ENCODE measurements at regions not wholly inside any gene's neighbourhood (a gene's known extent, or its start where the extent isn't known, plus 50 kb on each side); places are given as distances from the start of the nearest gene placed in this dataset.

DNA sequence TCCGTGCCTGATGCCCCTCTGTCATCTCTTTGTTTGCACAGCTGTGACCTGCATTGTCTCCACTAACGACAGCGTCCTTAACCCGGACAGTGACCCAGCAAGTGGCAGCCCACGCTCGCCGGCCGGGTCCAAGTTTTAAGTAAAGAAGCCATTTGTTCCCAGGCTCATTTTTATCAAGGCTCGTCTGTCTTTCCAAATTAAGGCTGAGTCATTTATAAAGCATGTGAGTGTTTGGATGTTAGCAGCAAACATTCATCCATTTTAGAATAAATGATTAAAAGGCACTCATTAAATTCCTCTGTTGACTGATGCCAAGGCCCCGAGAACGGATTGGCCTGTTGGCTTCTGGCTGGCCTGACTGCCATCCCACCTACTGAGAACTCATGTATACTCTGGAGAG is 514.5 kb downstream of the NPHP4 start:
- TF ChIP-seq REST (IDR thresholded peaks at IDR 0.05; ENCODE audit: insufficient read depth in 1 of 2, low read depth in 2 of 2, low read length in 2 of 2) = no peak
- no peak for TF ChIP-seq FOXP2 (optimal IDR thresholded peaks at IDR 0.05; ENCODE audit: borderline replicate concordance, extremely low read depth, extremely low read length, insufficient read depth)
- no peak for TF ChIP-seq POLR2AphosphoS5 (IDR thresholded peaks at IDR 0.05; ENCODE audit: low read depth, low read length)
- TF ChIP-seq TAF1 (IDR thresholded peaks at IDR 0.05; ENCODE audit: borderline replicate concordance, insufficient read depth, low read length) = no peak
- TF ChIP-seq SIN3A (IDR thresholded peaks at IDR 0.05; ENCODE audit: borderline replicate concordance, insufficient read depth, low read length) = no peak

GRCh38 chr1:5475572-5475971 is 516.7 kb downstream of the NPHP4 start:
- TF ChIP-seq SIN3A (IDR thresholded peaks at IDR 0.05; ENCODE audit: borderline replicate concordance, insufficient read depth, low read length) (no peak), REST (IDR thresholded peaks at IDR 0.05; ENCODE audit: insufficient read depth in 1 of 2, low read depth in 2 of 2, low read length in 2 of 2) (no peak), FOXP2 (optimal IDR thresholded peaks at IDR 0.05; ENCODE audit: borderline replicate concordance, extremely low read depth, extremely low read length, insufficient read depth) (no peak), POLR2AphosphoS5 (IDR thresholded peaks at IDR 0.05; ENCODE audit: low read depth, low read length) (no peak), TAF1 (IDR thresholded peaks at IDR 0.05; ENCODE audit: borderline replicate concordance, insufficient read depth, low read length) (no peak)

DNA sequence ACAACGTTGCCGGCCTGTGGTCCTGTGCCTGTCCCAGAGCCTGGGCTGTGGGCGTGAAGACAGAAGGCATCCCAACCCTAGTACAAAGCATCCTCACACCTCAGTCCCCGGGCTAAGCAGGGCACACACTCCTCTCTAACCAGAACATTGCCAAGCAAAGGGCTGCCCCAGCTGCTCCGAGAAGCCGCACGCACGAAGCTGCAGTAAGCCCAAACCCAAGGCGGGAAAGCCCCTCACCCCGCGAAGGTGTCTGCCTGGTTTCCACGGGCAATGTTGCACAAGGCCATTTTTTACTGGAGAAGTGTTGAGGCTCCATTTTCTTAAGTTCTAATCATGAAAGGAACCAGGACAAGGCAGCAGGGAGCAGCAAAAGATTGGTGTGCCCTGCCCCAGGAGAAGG is 519.0 kb downstream of the NPHP4 start:
- no peak for TF ChIP-seq TAF1 (IDR thresholded peaks at IDR 0.05; ENCODE audit: borderline replicate concordance, insufficient read depth, low read length)
- TF ChIP-seq FOXP2 (optimal IDR thresholded peaks at IDR 0.05; ENCODE audit: borderline replicate concordance, extremely low read depth, extremely low read length, insufficient read depth) = no peak
- no peak for TF ChIP-seq SIN3A (IDR thresholded peaks at IDR 0.05; ENCODE audit: borderline replicate concordance, insufficient read depth, low read length)
- no peak for TF ChIP-seq REST (IDR thresholded peaks at IDR 0.05; ENCODE audit: insufficient read depth in 1 of 2, low read depth in 2 of 2, low read length in 2 of 2)
- no peak for TF ChIP-seq POLR2AphosphoS5 (IDR thresholded peaks at IDR 0.05; ENCODE audit: low read depth, low read length)

DNA sequence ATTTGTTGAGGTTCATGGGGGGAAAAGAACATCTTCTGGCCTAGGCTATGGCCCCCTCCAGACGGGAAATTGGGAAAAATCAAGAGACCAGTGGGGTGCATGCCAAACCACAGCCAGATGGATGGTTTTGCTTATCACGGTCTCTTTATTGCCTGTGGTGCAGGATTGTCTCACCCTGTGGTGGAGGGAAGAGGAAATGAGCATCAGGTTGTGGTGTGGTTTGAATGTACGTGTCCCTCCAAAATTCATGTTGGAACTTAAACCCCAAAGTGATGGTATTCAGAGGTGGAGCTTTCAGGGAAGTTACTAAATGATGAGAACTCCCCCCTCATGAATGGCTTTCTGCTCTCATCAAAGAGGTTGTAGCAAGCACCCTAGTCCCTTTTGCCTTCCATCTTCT is 525.7 kb downstream of the NPHP4 start:
- no peak for TF ChIP-seq TAF1 (IDR thresholded peaks at IDR 0.05; ENCODE audit: borderline replicate concordance, insufficient read depth, low read length)
- no peak for TF ChIP-seq REST (IDR thresholded peaks at IDR 0.05; ENCODE audit: insufficient read depth in 1 of 2, low read depth in 2 of 2, low read length in 2 of 2)

DNA sequence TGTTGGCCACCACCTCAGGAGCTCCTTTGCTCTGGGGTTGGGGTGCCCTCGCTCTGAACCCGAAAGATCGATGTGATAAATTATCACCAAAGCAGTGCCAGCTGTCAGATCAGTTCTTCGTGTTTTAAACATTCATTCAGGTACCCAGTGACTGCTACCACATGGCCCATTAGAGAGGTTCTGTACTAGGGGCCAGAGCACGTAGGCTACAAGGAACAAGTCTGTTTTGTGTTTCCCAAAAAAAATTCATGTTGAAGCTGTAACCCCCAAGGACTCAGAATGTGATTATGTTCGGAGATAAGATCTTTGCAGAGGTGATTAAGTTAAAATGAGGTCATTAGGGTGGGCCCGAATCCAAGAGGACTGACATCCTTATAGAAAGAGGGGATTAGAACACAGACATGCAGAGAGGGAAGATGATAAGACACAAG is 526.9 kb downstream of the NPHP4 start:
- TF ChIP-seq POLR2AphosphoS5 (IDR thresholded peaks at IDR 0.05; ENCODE audit: low read depth, low read length) = no peak
- TF ChIP-seq TAF1 (IDR thresholded peaks at IDR 0.05; ENCODE audit: borderline replicate concordance, insufficient read depth, low read length) = no peak
- TF ChIP-seq SIN3A (IDR thresholded peaks at IDR 0.05; ENCODE audit: borderline replicate concordance, insufficient read depth, low read length) = no peak
- TF ChIP-seq FOXP2 (optimal IDR thresholded peaks at IDR 0.05; ENCODE audit: borderline replicate concordance, extremely low read depth, extremely low read length, insufficient read depth) = no peak

All from PFSK-1 (cell line).